ENCODE measurements at regions not wholly inside any gene's neighbourhood (a gene's known extent, or its start where the extent isn't known, plus 50 kb on each side); places are given as distances from the start of the nearest gene placed in this dataset.

GRCh38 chr1:219810451-219810850 is 117.9 kb downstream of the SLC30A10 start:
- no peak for TF ChIP-seq FOXM1 (IDR thresholded peaks at IDR 0.05; ENCODE audit: borderline replicate concordance)
- TF ChIP-seq L3MBTL2 (conservative IDR thresholded peaks at IDR 0.05), result no peak
- no peak for TF ChIP-seq ELF4 (IDR thresholded peaks at IDR 0.05)
- no peak for TF ChIP-seq HDGF (IDR thresholded peaks at IDR 0.05; ENCODE audit: borderline replicate concordance)
- TF ChIP-seq FOXK2 (IDR thresholded peaks at IDR 0.05), result no peak

All from HEK293T (cell line).